ENCODE measurements at regions not wholly inside any gene's neighbourhood (a gene's known extent, or its start where the extent isn't known, plus 50 kb on each side); places are given as distances from the start of the nearest gene placed in this dataset.

DNA sequence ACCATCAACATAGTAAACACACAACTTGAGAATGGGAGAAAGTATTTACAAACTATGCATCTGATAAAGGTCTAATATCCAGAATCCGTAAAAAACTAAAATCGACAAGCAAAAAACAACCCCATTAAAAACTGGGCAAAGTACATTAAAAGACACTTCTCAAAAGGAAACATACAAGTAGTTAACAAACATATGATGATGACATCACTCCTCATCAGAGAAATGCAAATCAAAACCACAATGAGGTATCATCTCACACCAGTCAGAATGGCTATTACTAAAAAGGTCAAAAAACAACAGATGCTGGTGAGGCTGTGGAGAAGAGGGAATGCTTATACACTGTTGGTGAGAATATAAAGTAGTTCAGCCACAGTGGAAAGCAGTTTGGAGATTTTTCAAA, 125.1 kb downstream of the TFPI2 start:
- Mint-ChIP-seq H3K27ac (no peak overlapping the region), H3K36me3 (ENCODE audit: insufficient read depth in 1 of 3, low read depth in 3 of 3) (peaks cover 0 to 9% (median 3%) of the 10 kb centered on the region in 3 experiments; a peak in 3 of 7 replicates), H3K4me1 (no peaks in the 10 kb centered on the region), H3K4me3 (no peak overlapping the region), H3K27me3 (ENCODE audit: low read depth) (no peaks in the 10 kb centered on the region; the same call in 1 of the 2 replicates), H3K9me3 (peaks cover 3 to 7% of the 10 kb centered on the region in 2 experiments; a peak in 2 of 5 replicates)
- Histone ChIP-seq H2AK5ac (ENCODE audit: insufficient read length, low read length) (no peak overlapping the region), H3K14ac (ENCODE audit: insufficient read depth, low read length) (no peak overlapping the region), H3K27me3 (ENCODE audit: insufficient read depth, low read length) (no peaks in the 10 kb centered on the region), H3K79me1 (ENCODE audit: insufficient read depth, low read depth, low read length, poor library complexity, severe bottlenecking) (no peaks in the 10 kb centered on the region), H2BK20ac (ENCODE audit: low read depth, low read length, poor library complexity, severe bottlenecking) (no peak overlapping the region), H3K9ac (ENCODE audit: extremely low read depth, insufficient read length, low read length) (no peak overlapping the region), H4K91ac (ENCODE audit: insufficient read length, low read depth, low read length) (no peak overlapping the region), H3K4me2 (ENCODE audit: insufficient read depth, insufficient read length, low read length) (no peak overlapping the region), H2BK5ac (ENCODE audit: insufficient read length, low read length) (no peak overlapping the region), H3K23ac (ENCODE audit: insufficient read length, low read depth, low read length) (no peak overlapping the region), H3K27ac (ENCODE audit: insufficient read length, low read depth, low read length) (no peak overlapping the region), H3T11ph (ENCODE audit: low read length) (no peak overlapping the region), H3K18ac (ENCODE audit: insufficient read length, low read depth, low read length) (no peak overlapping the region), H2BK12ac (ENCODE audit: insufficient read length, low read depth, low read length) (no peak overlapping the region), H2AFZ (ENCODE audit: low read length) (no peak overlapping the region), H3K79me2 (ENCODE audit: insufficient read depth, low read length) (no peaks in the 10 kb centered on the region), H3K4me1 (ENCODE audit: insufficient read depth, low read length) (no peaks in the 10 kb centered on the region), H3K56ac (ENCODE audit: insufficient read length, low read depth, low read length) (no peak overlapping the region), H4K20me1 (ENCODE audit: control insufficient read depth, insufficient read depth, insufficient read length) (no peaks in the 10 kb centered on the region), H2BK15ac (ENCODE audit: low read depth, low read length) (no peak overlapping the region), H3K9me3 (ENCODE audit: control insufficient read depth, low read depth, low read length) (no peaks in the 10 kb centered on the region), H3K4ac (ENCODE audit: low read depth, low read length) (no peak overlapping the region), H3K23me2 (ENCODE audit: insufficient read length, low read depth, low read length, poor library complexity, severe bottlenecking) (no peaks in the 10 kb centered on the region), H2BK120ac (ENCODE audit: low read depth, low read length, poor library complexity, severe bottlenecking) (no peak overlapping the region), H4K8ac (replicated peaks; ENCODE audit: insufficient read length, low read depth, low read length) (no peak overlapping the region), H4K5ac (ENCODE audit: insufficient read length, low read depth, low read length) (no peak overlapping the region)
- DNase-seq = no peak
- TF ChIP-seq, protein P1, sequence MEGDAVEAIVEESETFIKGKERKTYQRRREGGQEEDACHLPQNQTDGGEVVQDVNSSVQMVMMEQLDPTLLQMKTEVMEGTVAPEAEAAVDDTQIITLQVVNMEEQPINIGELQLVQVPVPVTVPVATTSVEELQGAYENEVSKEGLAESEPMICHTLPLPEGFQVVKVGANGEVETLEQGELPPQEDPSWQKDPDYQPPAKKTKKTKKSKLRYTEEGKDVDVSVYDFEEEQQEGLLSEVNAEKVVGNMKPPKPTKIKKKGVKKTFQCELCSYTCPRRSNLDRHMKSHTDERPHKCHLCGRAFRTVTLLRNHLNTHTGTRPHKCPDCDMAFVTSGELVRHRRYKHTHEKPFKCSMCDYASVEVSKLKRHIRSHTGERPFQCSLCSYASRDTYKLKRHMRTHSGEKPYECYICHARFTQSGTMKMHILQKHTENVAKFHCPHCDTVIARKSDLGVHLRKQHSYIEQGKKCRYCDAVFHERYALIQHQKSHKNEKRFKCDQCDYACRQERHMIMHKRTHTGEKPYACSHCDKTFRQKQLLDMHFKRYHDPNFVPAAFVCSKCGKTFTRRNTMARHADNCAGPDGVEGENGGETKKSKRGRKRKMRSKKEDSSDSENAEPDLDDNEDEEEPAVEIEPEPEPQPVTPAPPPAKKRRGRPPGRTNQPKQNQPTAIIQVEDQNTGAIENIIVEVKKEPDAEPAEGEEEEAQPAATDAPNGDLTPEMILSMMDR (conservative IDR thresholded peaks at IDR 0.05) = no peak
- no CpG with 5 or more reads among the region's 2 CpGs for whole genome bisulfite sequencing (ENCODE audit: extremely low coverage, insufficient read length, low lambda C conversion rate)

All from H9 (cell line).